HG02884 (cell line): ENCODE measurements at regions not wholly inside any gene's neighbourhood (a gene's known extent, or its start where the extent isn't known, plus 50 kb on each side); places are given as distances from the start of the nearest gene placed in this dataset.

ENCODE experiments used
- ATAC-seq: cut with Tn5 transposase; IDR thresholded peaks from one replicate; pipeline ENCODE4 v1.9.1; 2021; ENCODE audit warnings: mild to moderate bottlenecking, moderate library complexity; ENCODE audit not compliant: unreplicated experiment

DNA sequence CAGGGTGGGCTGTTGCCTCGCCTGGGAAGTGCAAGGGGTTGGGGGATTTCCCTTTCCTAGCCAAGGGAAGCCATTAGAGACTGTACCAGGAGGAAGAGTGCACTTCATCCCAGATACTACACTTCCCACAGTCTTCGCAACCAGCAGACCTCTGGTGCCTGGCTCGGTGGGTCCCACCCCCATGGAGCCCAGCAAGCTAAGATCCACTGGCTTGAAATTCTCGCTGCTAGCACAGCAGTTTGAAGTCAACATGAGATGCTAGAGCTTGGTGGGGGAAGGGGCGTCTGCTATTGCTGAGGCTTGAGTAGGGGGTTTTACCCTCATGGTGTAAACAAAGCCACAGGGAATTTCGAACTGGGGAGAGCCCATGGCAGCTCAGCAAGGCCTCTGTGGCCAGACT is 586.4 kb downstream of the HTR1A start:
- no peak for ATAC-seq

DNA sequence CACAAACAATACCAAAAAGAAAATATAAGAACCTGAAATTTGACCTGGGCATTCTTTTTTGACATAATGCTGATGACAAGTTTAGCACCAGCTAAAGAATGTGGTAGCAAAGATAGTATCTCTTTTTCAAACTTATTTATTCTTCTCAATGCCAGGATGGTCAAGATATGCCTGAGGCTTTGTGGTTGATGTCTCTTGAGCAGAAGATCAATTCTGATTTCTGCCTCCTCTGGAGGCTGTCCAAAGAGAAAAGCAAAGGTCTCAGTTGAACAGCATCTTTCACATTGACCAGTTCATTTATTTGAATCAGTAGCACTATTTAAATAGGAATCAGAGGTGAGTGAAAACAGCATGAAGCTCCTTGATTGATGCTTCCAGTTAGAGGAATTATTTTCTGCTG is 588.2 kb downstream of the HTR1A start:
- ATAC-seq = no peak

DNA sequence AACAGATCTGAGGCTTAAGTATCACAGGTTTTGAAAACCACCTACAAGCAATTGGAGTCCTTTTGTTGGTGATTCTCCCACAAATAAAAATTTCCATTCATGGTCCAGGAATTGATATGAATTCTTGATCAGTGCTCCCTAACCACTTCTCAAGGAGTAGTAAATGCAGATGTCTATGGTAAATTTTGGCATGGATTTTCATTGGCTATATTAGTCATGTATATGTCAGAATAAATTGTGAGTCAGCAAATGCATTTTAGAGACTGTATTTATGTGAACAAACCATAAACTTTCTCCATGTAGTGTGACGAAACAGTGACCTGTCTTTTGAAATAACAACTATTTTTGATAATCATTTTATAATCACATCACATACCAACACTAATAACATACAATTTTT is 611.1 kb downstream of the HTR1A start:
- ATAC-seq = no peak

DNA sequence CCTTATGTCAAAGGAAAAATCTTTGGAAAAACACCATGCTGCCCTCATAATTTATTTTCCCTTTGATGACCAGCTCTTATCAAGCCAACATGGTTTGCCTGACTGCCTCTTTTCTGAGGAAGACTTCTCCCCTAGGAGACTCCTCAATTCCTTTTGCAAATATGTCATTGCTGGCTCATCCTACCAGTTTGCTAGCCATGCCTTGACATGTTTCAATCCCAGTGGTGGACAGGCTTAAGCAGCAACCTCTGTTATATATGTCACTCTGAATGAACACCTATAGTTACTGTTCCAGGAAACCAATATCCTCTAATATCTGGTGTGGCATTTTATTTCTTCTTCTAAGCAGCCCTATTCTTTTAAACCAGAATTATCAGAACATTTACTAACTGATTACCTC is 615.8 kb downstream of the HTR1A start:
- no peak for ATAC-seq

DNA sequence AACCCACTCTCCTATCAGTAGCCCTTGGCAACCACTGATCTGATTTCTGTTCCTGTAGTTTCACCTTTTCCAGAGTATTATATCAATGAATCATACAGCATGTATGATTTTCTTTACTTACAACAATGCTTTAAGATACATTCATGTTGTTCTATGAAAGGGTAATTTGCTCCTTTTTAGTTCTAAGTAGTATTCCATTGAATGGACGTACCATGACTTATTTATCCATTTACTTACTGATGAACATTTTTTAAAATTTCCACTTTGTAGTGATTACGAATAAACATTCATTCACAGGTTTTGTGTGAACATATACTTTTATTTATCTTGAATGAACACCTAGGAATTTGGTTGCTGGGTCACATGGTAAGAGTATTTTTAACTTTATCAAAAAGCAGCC is 620.8 kb downstream of the HTR1A start:
- ATAC-seq = no peak

DNA sequence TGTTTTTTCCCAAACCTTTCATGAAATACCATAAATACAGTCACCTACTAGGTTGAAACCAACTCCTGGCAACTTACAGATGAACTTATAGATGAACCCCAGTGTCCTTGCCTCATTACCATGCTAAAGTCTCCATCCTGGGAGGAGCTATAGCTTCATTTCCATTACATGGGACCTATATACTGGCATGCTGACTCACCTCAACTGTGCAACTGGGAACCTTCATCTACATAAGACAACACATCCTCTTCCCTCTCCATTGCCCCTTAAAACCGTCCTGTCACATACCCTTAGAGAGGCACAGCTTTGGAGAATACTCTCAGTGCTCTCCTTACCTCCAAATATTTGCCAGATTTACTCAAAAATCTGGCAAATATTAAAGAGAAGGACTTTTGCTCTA is 638.3 kb downstream of the HTR1A start:
- ATAC-seq = no peak

DNA sequence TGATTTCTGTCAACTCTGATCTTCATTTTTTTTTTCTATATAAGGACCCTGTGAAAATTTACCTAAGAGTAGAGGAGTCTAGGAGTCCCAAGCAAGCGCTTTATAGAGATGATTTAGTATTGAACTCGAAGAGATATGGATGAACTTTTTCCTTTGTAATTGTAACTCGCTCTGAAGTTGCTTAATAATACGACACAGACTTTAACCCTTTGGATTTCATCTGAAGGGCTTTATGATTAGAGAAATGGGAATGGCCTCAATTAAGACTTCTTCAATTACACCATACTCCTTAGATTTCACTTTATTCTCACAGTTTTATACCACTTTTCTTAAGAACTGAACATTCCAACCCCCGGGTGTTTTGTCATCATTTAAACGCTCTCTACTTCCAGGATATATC is 647.7 kb downstream of the HTR1A start:
- no peak for ATAC-seq

DNA sequence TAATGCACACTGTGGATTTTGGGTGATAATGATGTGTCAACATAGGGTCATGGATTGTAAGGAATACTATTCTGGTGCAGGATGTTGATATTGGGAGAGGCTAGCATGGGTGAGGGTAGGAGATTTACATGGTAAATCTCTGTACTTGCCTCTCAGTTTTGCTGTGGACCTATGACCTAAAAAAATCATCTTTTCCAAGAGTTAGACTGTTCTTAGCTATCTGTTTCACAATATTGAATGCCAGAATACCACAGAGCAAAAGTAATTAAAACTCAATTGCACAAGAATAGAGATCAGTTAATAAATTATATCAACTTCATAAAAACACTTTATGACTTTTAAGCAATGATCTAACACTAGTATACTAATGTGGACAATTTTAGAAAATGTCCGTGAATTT is 651.6 kb downstream of the HTR1A start:
- no peak for ATAC-seq

DNA sequence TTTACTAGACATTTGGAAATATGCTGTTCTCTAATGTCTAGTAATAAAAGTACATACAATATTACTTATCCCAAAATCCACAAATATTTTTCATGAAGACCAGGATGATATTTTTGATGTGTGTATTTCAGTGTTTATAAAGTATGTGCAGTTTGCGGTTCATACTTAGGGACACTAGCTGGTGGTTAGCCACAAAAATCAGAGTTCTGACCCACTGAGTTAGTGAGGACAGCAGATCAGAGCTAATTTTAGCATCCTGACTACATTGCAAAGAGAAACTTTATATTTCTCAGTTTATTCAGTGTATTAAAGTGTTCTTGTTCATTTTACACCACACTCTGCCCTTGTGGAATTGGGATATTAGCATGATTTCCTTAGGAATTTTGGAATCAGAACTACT is 655.3 kb downstream of the HTR1A start:
- ATAC-seq = no peak

DNA sequence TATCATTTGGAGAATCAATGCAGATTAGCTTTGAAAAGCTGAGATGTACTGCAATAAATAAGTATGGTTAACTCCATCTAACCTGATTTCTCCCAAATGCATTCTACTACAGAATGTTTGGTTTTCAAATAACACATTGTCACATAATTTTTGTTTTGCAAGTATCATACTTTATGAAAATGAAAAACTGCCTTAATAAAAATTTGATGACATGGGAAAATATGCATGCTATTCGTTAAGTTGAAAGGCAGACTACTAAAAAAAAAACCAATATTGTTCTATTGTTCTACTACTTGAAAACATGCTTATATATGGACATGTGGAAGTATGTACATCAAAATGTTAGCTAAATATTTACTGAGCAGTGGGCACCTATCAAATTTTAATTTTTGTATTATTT is 668.9 kb downstream of the HTR1A start:
- no peak for ATAC-seq

DNA sequence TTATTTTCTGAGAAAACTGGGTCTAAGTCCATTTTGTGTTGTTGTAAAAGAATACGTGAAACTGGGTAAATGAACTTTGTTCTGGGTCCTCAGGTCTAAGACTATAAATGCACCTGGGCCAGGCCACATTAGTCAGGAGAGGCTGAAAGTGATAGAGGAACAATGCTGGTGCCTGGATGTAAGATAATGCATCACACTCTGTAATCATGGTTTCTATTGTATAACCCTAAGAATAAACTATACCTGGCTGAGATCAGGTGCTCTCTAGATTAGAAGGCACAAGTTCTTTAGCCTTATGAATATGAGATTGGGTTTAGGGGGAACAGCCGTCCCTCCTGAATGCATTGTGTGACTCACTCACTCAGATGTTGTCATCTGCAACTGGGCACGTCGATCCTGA is 675.5 kb downstream of the HTR1A start:
- ATAC-seq = no peak

DNA sequence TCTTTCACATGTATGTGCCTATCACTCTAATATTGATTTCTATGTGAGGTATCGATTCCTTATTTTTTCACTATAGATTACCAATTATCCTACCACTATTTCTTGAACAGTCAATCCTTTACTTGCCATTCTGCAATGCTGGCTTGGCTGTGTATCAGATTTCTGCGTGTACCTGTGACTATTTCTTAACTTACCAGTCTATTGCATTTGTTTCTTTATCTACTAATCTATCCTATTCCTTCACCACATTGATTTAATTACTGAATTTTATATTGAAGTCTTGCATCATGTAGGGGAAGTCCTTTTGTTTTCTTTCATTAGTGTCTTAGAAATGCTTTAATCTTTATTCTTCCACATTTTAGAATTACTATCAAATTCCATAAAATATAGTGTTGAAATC is 684.8 kb downstream of the LRRC70 start:
- no peak for ATAC-seq

DNA sequence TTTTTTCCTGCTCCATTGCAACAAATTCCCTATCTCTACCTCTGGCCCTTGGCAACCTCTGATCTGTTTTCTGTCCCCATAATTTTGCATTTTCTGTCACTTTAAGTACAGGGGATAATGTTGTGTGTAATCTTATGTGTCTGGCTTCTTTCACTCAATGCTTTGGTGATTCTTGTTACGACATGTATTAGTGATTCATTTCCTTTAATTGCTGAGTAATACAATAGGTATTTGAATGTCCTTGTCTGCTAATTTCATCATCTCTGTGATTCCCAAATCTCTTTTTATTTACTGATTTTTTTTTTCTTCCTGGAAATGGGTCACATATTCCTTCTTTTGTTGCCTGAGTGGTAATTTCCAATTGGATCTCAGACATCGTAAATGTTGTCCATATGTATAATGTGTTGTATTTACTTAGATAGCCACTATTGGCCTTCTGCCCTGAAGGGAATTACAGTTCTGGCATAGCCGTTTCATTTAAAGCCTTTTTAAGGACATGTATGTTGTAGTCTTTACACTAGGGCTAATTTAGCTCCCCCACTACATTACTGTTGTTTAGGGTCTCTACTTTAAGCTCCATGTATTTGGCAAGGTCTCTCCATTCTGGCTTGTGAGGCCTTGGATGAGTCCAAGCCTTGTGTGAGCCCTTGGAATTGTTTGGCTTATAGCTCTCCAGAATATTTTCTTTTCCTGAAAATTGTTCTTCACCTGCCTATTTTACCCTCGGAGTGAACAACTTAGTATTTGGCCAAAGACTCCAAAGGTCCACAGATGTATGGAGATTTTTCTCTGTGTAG is 683.8 kb downstream of the LRRC70 start:
- ATAC-seq = no peak

DNA sequence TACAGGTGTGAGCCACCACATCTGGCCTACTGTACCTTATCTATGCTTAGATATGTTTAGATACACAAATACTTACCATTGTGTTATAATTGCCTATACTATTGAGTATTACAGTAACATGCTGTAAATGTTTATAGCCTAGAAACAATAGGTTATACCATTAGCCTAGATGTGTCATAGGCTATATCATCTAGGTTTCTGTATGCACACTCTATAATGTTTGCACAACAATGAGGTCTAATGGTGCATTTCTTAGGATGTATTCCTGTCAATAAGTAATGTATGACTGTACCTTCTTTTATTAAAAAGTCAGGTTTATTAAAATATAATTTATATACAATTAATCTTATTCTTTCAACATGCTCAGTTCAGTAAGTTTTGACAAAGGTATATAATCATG is 683.1 kb downstream of the LRRC70 start:
- no peak for ATAC-seq

DNA sequence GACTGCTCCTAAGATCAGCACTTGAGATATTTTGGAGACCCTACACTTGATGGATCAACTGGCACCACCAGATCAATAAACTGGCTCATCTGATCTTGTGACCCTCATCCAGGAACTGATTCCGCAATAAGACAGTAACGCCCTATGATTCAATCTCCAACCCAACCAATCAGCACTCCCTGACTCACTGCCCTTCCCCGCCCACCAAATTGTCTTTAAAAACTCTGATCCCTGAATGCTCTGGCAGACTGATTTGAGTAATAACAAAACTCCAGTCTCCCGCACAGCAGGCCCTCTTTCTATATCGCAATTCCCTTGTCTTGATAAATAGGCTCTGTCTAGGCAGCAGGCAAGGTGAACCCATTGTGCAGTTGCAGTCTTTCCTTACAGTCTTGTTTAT is 677.0 kb downstream of the LRRC70 start:
- ATAC-seq = no peak

DNA sequence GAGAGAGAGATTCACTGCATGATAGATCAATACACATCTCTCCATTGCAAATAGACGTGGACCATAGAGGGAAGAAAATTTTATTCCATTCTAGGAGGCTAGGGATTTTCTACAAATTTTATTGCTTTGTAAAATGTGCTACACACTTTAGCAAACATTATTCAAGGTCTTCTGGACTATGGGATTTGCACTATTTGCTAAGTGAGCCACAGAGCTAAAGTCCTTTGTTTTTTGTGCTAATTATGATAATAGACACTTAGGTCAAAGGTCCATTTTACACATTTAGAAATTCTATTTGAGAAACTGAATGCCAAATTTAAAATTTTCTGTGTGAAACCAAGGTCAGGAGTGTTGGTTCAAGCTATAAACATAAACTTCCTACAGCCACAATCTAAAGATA is 672.3 kb downstream of the LRRC70 start:
- ATAC-seq = no peak

DNA sequence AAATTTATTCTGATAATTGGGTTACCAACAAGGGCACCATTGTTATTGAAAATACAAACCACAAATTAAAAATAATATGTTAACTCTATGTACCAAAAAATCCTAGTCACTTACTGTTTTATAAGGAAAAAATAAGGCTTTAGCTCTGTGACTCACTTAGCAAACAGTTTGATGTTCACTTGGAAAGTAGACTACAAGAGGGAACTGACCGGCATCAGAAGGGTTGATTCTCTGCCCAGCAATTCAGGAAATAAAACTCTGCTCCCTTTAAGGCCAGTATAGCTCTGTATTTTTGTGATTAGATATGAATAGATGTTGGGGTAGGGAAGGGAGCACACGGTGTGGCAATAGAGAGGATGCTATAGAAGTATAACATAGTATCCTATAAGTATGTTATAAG is 671.3 kb downstream of the LRRC70 start:
- no peak for ATAC-seq

DNA sequence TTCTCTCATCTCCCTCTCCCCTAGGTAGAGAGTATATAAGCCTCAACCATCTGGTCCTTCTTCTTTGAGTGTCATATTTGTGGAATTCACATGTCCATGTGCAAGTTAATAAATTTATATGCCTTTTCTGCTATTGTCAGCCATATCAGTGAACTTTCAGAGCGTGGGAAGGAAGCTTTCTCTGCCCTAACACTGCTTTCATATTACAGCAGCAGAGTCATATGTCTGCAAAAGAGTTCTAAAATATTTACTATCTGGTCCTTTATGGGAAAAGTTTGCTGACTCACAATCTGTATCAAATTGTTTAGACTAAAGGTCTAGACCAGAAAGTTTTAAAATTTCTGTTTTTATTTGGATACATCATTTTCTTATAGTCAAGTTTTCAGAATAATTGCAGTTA is 669.0 kb downstream of the LRRC70 start:
- ATAC-seq = no peak

DNA sequence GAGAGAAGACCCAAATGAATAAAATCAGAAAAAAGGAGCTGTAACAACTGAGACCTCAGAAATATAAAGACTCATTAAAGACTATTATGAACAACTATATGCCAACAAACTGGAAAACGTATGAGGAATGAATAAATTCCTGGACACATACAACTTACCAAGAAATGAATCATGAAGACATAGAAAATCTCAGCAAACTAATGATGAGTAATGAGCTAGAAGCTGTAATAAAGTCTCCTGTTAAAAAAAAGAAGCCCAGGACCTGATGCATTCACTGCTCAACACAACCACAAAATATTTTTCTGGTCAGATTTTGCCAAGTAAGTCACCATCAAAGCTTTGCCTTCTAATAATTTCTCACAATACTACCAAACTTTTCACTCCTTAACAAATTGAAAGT is 666.7 kb downstream of the LRRC70 start:
- ATAC-seq = no peak

DNA sequence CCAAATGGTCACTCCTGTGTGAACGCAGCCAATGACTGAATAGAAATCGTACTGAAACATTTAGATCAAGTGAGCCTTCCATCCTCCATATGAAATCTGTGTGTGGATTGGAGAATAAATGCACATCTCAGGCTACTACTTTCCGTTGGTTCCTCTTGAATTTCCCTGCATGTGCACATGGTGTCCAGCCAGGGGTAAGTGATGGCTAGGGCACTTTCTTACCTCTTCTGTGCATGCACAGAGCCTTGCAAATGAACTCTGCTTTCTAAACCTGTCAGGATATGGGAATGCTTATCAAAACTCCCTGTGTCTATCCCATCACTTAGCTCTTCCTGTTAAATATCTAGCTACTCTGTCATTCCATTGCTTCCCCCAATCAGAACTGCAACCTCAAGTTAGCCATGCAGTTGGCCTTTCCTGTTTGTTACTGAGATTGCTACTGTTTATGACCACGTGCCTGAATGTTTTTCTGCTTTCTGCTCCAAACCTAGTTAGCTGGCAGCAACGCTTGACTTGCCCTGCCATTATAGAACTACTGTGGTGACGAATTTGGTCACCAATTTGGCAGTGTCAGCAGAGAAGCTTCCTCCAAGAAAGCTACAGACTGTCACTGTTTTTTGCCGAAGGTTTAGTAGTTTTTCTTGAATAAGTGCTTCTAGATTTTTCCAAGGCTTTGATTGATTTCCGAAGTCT is 661.6 kb downstream of the LRRC70 start:
- no peak for ATAC-seq

DNA sequence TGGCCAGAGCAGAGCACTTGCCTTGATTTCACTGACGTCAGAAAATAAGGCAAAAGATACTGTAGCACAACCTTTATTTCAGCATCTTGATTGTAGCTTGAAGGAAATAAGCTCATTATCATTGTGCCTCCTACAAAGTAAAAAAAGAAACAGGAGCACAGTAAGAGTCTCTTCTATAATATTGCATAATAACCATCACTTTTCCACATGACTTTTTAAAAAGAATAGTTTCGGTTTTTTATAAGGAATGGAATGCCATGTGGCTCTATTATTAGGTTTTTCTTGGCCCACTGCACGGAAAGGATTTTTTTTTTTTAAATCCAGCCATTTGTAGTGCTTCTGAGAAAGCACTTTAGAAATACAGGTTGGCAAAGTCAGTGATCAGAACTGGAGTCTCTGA is 655.3 kb downstream of the LRRC70 start:
- no peak for ATAC-seq

DNA sequence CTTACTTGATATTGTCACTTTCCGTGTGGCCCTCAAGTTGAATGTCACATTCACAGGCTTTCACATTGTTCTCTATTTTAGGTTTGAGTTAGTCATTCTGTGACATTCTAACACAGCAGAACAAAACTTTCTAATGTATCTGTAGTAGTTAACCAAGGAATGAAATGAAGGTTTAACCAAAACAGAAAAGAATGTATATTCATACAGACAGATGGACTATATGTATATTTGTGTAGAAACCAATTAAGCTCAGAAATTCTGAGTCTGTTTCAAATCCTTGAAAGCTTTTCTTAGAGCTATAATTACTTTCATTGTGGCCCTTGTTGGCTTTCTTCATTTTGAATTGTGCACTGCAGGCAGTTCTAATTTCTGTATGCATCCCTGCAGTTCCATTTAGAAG is 654.7 kb downstream of the LRRC70 start:
- no peak for ATAC-seq

DNA sequence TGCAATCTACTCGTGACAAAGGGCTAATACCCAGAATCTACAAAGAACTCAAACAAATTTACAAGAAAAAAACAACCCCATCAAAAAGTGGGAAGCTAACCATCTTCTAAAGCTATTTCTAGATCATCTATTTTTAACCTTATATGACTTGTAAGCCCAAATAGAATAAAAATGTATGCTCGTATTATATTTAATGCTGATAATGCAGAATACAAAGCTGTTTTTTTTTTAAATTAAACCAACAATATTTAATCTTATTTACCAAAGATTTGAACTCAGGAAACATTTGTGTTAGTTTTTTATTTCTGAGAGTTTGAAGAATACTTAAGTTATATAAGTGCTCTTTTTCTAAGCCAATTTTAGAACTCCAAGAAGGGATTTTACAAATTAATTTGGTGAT is 652.1 kb downstream of the LRRC70 start:
- ATAC-seq = no peak
